ENCODE measurements at regions not wholly inside any gene's neighbourhood (a gene's known extent, or its start where the extent isn't known, plus 50 kb on each side); places are given as distances from the start of the nearest gene placed in this dataset.
"Not testable (repeated sequence)": the region's sequence is repeated elsewhere in the genome, so short reads cannot be mapped to it uniquely, and the experiment has no call there.

DNA sequence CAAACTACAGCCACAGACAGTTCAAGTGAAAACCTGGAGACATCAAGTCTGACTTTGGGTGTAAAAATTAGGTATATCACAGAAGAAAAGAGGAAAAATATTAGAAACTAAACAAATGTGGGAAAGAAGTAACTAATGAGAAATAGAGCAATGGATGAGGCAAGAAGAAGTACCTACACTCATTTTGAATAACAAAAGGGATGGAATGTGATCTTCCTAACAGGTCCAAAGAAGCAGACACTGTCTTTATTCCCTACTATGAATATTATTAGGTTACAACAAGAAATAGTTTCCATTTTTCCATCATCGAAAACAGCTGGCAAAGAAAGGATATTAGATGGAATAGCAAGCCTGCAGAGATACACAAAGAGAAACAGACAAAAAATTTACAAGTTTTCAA is 486.3 kb upstream of the FSHR start:
- Mint-ChIP-seq H3K9me3 (ENCODE audit: unreplicated experiment) (peaks cover 9% of the 10 kb centered on the region), H3K27me3 (ENCODE audit: unreplicated experiment) (no peaks in the 10 kb centered on the region), H3K27ac (ENCODE audit: unreplicated experiment) (no peak overlapping the region), H3K4me1 (ENCODE audit: unreplicated experiment) (no peaks in the 10 kb centered on the region), H3K4me3 (ENCODE audit: unreplicated experiment) (no peak overlapping the region), H3K36me3 (ENCODE audit: unreplicated experiment) (no peaks in the 10 kb centered on the region)
- no peak for DNase-seq (ENCODE audit: extremely low spot score, unreplicated experiment)
- TF ChIP-seq, protein P1, sequence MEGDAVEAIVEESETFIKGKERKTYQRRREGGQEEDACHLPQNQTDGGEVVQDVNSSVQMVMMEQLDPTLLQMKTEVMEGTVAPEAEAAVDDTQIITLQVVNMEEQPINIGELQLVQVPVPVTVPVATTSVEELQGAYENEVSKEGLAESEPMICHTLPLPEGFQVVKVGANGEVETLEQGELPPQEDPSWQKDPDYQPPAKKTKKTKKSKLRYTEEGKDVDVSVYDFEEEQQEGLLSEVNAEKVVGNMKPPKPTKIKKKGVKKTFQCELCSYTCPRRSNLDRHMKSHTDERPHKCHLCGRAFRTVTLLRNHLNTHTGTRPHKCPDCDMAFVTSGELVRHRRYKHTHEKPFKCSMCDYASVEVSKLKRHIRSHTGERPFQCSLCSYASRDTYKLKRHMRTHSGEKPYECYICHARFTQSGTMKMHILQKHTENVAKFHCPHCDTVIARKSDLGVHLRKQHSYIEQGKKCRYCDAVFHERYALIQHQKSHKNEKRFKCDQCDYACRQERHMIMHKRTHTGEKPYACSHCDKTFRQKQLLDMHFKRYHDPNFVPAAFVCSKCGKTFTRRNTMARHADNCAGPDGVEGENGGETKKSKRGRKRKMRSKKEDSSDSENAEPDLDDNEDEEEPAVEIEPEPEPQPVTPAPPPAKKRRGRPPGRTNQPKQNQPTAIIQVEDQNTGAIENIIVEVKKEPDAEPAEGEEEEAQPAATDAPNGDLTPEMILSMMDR (IDR thresholded peaks at IDR 0.05) = no peak

- Mint-ChIP-seq H3K4me3 (ENCODE audit: unreplicated experiment) (no peak overlapping the region), H3K36me3 (ENCODE audit: unreplicated experiment) (no peaks in the 10 kb centered on the region), H3K9me3 (ENCODE audit: unreplicated experiment) (no peaks in the 10 kb centered on the region), H3K27me3 (ENCODE audit: unreplicated experiment) (no peaks in the 10 kb centered on the region), H3K4me1 (ENCODE audit: unreplicated experiment) (no peaks in the 10 kb centered on the region), H3K27ac (ENCODE audit: unreplicated experiment) (no peak overlapping the region)
- TF ChIP-seq, protein P1 (IDR thresholded peaks at IDR 0.05) = no peak
- DNase-seq (ENCODE audit: extremely low spot score, unreplicated experiment) = no peak
These were observed 466.7 kb upstream of the FSHR start for GRCh38 chr2:49621016-49621415.

DNA sequence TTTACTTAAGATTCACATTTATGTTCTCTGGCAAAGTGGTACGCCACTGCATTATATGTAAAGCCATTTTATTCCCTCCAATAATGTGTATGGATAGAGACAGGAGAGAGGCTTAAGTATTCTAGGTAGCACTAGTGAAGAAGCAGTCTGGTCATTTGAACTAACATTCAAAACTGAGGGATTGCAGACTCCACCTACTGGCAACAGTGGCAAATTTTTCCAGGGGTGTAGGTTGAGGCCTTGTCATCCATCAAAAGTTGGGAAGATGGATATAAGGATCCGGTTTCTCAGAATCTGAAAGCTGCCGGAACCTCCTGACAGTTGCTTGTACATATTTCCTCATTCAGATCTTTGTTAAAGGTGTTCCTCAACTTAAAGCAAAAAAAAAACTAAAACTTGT is 465.5 kb upstream of the FSHR start:
- Mint-ChIP-seq H3K4me3 (ENCODE audit: unreplicated experiment) (no peak overlapping the region), H3K36me3 (ENCODE audit: unreplicated experiment) (no peaks in the 10 kb centered on the region), H3K27me3 (ENCODE audit: unreplicated experiment) (no peaks in the 10 kb centered on the region), H3K27ac (ENCODE audit: unreplicated experiment) (no peak overlapping the region), H3K9me3 (ENCODE audit: unreplicated experiment) (no peaks in the 10 kb centered on the region), H3K4me1 (ENCODE audit: unreplicated experiment) (no peaks in the 10 kb centered on the region)
- no peak for DNase-seq (ENCODE audit: extremely low spot score, unreplicated experiment)
- TF ChIP-seq, protein P1 (IDR thresholded peaks at IDR 0.05) = peak; percentile 20

GRCh38 chr2:49618491-49618890 is 464.2 kb upstream of the FSHR start:
- Mint-ChIP-seq H3K27ac (ENCODE audit: unreplicated experiment) (no peak overlapping the region), H3K9me3 (ENCODE audit: unreplicated experiment) (no peaks in the 10 kb centered on the region), H3K36me3 (ENCODE audit: unreplicated experiment) (no peaks in the 10 kb centered on the region), H3K27me3 (ENCODE audit: unreplicated experiment) (no peaks in the 10 kb centered on the region), H3K4me1 (ENCODE audit: unreplicated experiment) (no peaks in the 10 kb centered on the region), H3K4me3 (ENCODE audit: unreplicated experiment) (no peak overlapping the region)
- no peak for DNase-seq (ENCODE audit: extremely low spot score, unreplicated experiment)
- TF ChIP-seq, protein P1 (IDR thresholded peaks at IDR 0.05) = no peak

- no peak overlapping the region for H3K4me3 Mint-ChIP-seq (ENCODE audit: unreplicated experiment)
- H3K27ac Mint-ChIP-seq (ENCODE audit: unreplicated experiment) = no peak overlapping the region
- H3K4me1 Mint-ChIP-seq (ENCODE audit: unreplicated experiment) = no peaks in the 10 kb centered on the region
- DNase-seq (ENCODE audit: extremely low spot score, unreplicated experiment) = no peak
- TF ChIP-seq, protein P1 (IDR thresholded peaks at IDR 0.05) = peak; percentile 26
- H3K9me3 Mint-ChIP-seq (ENCODE audit: unreplicated experiment) = no peaks in the 10 kb centered on the region
- no peaks in the 10 kb centered on the region for H3K36me3 Mint-ChIP-seq (ENCODE audit: unreplicated experiment)
- no peaks in the 10 kb centered on the region for H3K27me3 Mint-ChIP-seq (ENCODE audit: unreplicated experiment)
These were observed 462.5 kb upstream of the FSHR start for GRCh38 chr2:49616800-49617199.

DNA sequence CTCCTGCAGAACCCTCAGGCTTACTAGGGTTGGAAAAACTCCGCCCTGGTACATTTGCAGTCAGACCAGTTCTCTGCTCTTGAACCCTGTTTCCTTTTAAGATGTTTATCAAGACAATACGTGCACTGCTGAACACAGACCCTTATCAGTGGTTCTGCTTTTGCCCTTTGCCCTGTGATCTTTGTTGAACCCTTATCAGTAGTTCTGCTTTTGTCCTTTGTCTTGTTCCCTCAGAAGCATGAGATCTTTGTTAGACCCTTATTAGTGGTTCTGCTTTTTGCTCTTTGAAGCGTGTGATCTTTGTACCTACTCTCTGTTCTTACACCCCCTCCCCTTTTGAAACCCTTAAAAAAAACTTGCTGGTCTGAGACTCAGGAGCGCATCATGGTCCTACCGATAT is 457.5 kb upstream of the FSHR start:
- H3K27ac Mint-ChIP-seq (ENCODE audit: unreplicated experiment); H3K4me1 Mint-ChIP-seq (ENCODE audit: unreplicated experiment); H3K27me3 Mint-ChIP-seq (ENCODE audit: unreplicated experiment); H3K36me3 Mint-ChIP-seq (ENCODE audit: unreplicated experiment); H3K9me3 Mint-ChIP-seq (ENCODE audit: unreplicated experiment); H3K4me3 Mint-ChIP-seq (ENCODE audit: unreplicated experiment); DNase-seq (ENCODE audit: extremely low spot score, unreplicated experiment): not testable (repeated sequence)
